GM23338 (cell line): ENCODE measurements at regions not wholly inside any gene's neighbourhood (a gene's known extent, or its start where the extent isn't known, plus 50 kb on each side); places are given as distances from the start of the nearest gene placed in this dataset.

Source experiments
- CREB1 ChIP-seq: fragments of 250-450 bp; sonication (Bioruptor Pico); IDR thresholded peaks from 2 replicates; pipeline ENCODE4 v1.5.0; 2020; ENCODE audit warnings: low read depth, mild to moderate bottlenecking, moderate library complexity
- CTCF ChIP-seq, 2 experiments: fragments of 200-600 bp in 1 of 2; sonication (generic) in 1 of 2; conservative IDR thresholded peaks; 2 replicates each; pipeline versions ENCODE4 v1.5.1 to v1.6.1; 2016 to 2017; ENCODE audit warnings: antibody characterized with exemption in 2 of 2, low read depth in 2 of 2, mild to moderate bottlenecking in 2 of 2, moderate library complexity in 1 of 2
- ETS1 ChIP-seq: IDR thresholded peaks from 2 replicates; pipeline ENCODE4 v1.6.1; 2016; ENCODE audit warnings: antibody characterized with exemption
- EZH2 ChIP-seq: fragments of 200-600 bp; sonication (generic); IDR thresholded peaks from one replicate; pipeline ENCODE4 v1.8.0; 2017; ENCODE audit warnings: antibody characterized with exemption, mild to moderate bottlenecking, low read depth; ENCODE audit not compliant: unreplicated experiment
- EZH2phosphoT487 ChIP-seq: fragments of 200-600 bp; sonication (generic); IDR thresholded peaks from one replicate; pipeline ENCODE4 v1.8.1; 2018; ENCODE audit warnings: antibody characterized with exemption; ENCODE audit not compliant: unreplicated experiment
- JUNB ChIP-seq: IDR thresholded peaks from one replicate; pipeline ENCODE4 v1.6.1; 2016; ENCODE audit warnings: antibody characterized with exemption; ENCODE audit not compliant: unreplicated experiment
- NANOG ChIP-seq: IDR thresholded peaks from 2 replicates; pipeline ENCODE4 v1.6.1; 2016; ENCODE audit warnings: antibody characterized with exemption, borderline replicate concordance
- POLR2AphosphoS5 ChIP-seq: IDR thresholded peaks from 2 replicates; pipeline ENCODE4 v1.6.1; 2016; ENCODE audit warnings: antibody characterized with exemption, low read depth
- REST ChIP-seq: IDR thresholded peaks from one replicate; pipeline ENCODE4 v1.6.1; 2018; ENCODE audit warnings: antibody characterized with exemption; ENCODE audit not compliant: unreplicated experiment
- ZNF331 ChIP-seq: fragments of 250-450 bp; sonication (Bioruptor Pico); IDR thresholded peaks from 2 replicates; pipeline ENCODE4 v1.5.0; 2020; ENCODE audit warnings: low read depth, mild to moderate bottlenecking, moderate library complexity

- TF ChIP-seq CTCF (conservative IDR thresholded peaks at IDR 0.05; ENCODE audit: low read depth in 2 of 2) (no peak), EZH2 (no peak), POLR2AphosphoS5 (no peak), REST (no peak), ZNF331 (CRISPR knock-in tag) (no peak), EZH2phosphoT487 (no peak), ETS1 (no peak), CREB1 (CRISPR knock-in tag) (no peak), NANOG (no peak), JUNB (no peak)
These were observed 1597.8 kb upstream of the PCDH10 start for GRCh38 chr4:131551306-131551705.
